ENCODE measurements at regions not wholly inside any gene's neighbourhood (a gene's known extent, or its start where the extent isn't known, plus 50 kb on each side); places are given as distances from the start of the nearest gene placed in this dataset.

GRCh38 chr7:69465262-69465661, 133.0 kb upstream of the AUTS2 start:
- no peak for TF ChIP-seq ELK1 (IDR thresholded peaks at IDR 0.05; ENCODE audit: borderline replicate concordance, low read depth, low read length)
- TF ChIP-seq MAFK (IDR thresholded peaks at IDR 0.05; ENCODE audit: low read depth, low read length) = no peak
- no peak for TF ChIP-seq RAD21 (IDR thresholded peaks at IDR 0.05; ENCODE audit: low read length)
- TF ChIP-seq SMC3 (IDR thresholded peaks at IDR 0.05; ENCODE audit: low read depth, low read length) = no peak
- no peak overlapping the region for H2AFZ ChIP-seq (replicated peaks; ENCODE audit: low read length, poor library complexity)
- H3K9ac ChIP-seq (ENCODE audit: low read depth, low read length) = no peak overlapping the region
- H2BK120ac ChIP-seq (ENCODE audit: low read depth, low read length) = no peak overlapping the region
- H3K36me3 ChIP-seq (ENCODE audit: control insufficient read depth, insufficient read depth, low read length) = no peaks in the 10 kb centered on the region
- H3K9me3 ChIP-seq (ENCODE audit: control insufficient read depth, insufficient read depth, low read length) = peaks cover 15% of the 10 kb centered on the region; the same call in 1 of the 2 replicates
- intact Hi-C loops (cut with micrococcal nuclease) (no loop called here), dilution Hi-C loops (cut with HindIII; ENCODE audit: low sequenced_read_pairs, unreplicated experiment) (no loop called here), in situ Hi-C loops (cut with MboI; ENCODE audit: low sequenced_read_pairs) (no loop called here)
- no peak overlapping the region for H3K4ac ChIP-seq (ENCODE audit: low read depth, low read length)
- no peak overlapping the region for H3K4me3 ChIP-seq (ENCODE audit: insufficient read depth, low read depth, low read length)
- no peak overlapping the region for H2AK5ac ChIP-seq (ENCODE audit: low read depth, low read length)
- no peak overlapping the region for H4K8ac ChIP-seq (ENCODE audit: low read depth in 2 of 2, low read length in 2 of 2)
- H2AK9ac ChIP-seq (replicated peaks; ENCODE audit: low read depth, low read length, poor library complexity) = no peak overlapping the region
- POLR2A ChIA-PET (ENCODE audit: unreplicated experiment) = no interaction called here
- H4K5ac ChIP-seq (ENCODE audit: low read depth, low read length) = no peak overlapping the region
- H3K18ac ChIP-seq (ENCODE audit: low read depth, low read length) = no peak overlapping the region
- H3K4me2 ChIP-seq (ENCODE audit: low read depth, low read length) = no peak overlapping the region
- H3K23ac ChIP-seq (ENCODE audit: low read depth, low read length) = no peak overlapping the region
- no peaks in the 10 kb centered on the region for H3K27me3 ChIP-seq (ENCODE audit: control insufficient read depth, insufficient read depth, low read length)
- no CpG with 5 or more reads among the region's 1 CpG for WGBS, 2 experiments (ENCODE audit: extremely low coverage in 2 of 2, insufficient read length in 1 of 2)
- BruUV-seq (replicated peaks) = no TSS peak
- CTCF ChIA-PET = no interaction called here
- no peaks in the 10 kb centered on the region for H3K79me1 ChIP-seq (ENCODE audit: low read depth in 1 of 2, low read length in 2 of 2)
- no peak for DNase-seq
- no peak overlapping the region for H2BK15ac ChIP-seq (ENCODE audit: low read depth, low read length)
- H4K20me1 ChIP-seq (ENCODE audit: insufficient read depth, low read length) = no peaks in the 10 kb centered on the region
- H3K27ac ChIP-seq (ENCODE audit: insufficient read depth, low read length) = no peak overlapping the region
- no peak for ATAC-seq (ENCODE audit: low read depth)
- H3K9me1 ChIP-seq (ENCODE audit: insufficient read depth, low read length) = no peaks in the 10 kb centered on the region
- no peaks in the 10 kb centered on the region for H3K4me1 ChIP-seq (ENCODE audit: control insufficient read depth, insufficient read depth, low read length)
- no peak overlapping the region for H2BK5ac ChIP-seq (ENCODE audit: low read depth, low read length, poor library complexity, severe bottlenecking)
- H2BK20ac ChIP-seq (ENCODE audit: low read depth, low read length) = no peak overlapping the region
- H3K14ac ChIP-seq (replicated peaks; ENCODE audit: low read depth, low read length) = no peak overlapping the region
- no peak overlapping the region for H4K91ac ChIP-seq (ENCODE audit: insufficient read depth, low read depth, low read length)
- H3K56ac ChIP-seq (ENCODE audit: extremely low read depth, insufficient read depth, low read length) = no peak overlapping the region

All from IMR-90 (cell line).